HepG2 (cell line): ENCODE measurements at regions not wholly inside any gene's neighbourhood (a gene's known extent, or its start where the extent isn't known, plus 50 kb on each side); places are given as distances from the start of the nearest gene placed in this dataset.

Source experiments
- ATAC-seq: fragments of 200-7000 bp; cut with Tn5 transposase; 3 replicates; pipeline ENCODE4 v1.9.1; 2020; ENCODE audit warnings: mild to moderate bottlenecking, moderate library complexity
- BruUV-seq: library from RNA; stranded (reverse); fragments of 400-500 nt; replicated peaks from 2 replicates; lab custom pipeline; 2021; lab: Mats Ljungman, UMichigan
- CTCF ChIA-PET: fragments of 300-600 bp; formaldehyde crosslinking; extraction: SDS; loops from one replicate; lab custom pipeline; 2021; ENCODE audit warnings: low total read pairs, inconsistent platforms, low intra/inter-chr PET ratio; lab: Yijun Ruan, JAX
- POLR2A ChIA-PET: fragments of 350-600 bp; sonication (Branson Sonifier 250); formaldehyde crosslinking; loops from one replicate; lab custom pipeline; 2020; ENCODE audit warnings: antibody characterized with exemption, inconsistent platforms; lab: Yijun Ruan, JAX
- DNase-seq: peaks from one replicate; pipeline ENCODE4 v3.0.0-alpha.2; 2015; ENCODE audit warnings: low spot score
- FAIRE-seq: peaks from 3 replicates; lab custom pipeline; 2011; peaks lifted over from hg19 to GRCh38; lab: Jason Lieb, UNC
- H2AFZ ChIP-seq: one replicate; pipeline ENCODE4 v1.6.1; 2011; ENCODE audit warnings: low read length, inconsistent platforms
- H3K27ac ChIP-seq: fragments of 300-600 bp; 3 replicates; pipeline ENCODE4 v1.8.0; 2011; ENCODE audit warnings: mixed run types, mild to moderate bottlenecking, mixed read lengths, low read length, inconsistent platforms; ENCODE audit not compliant: insufficient read depth; ENCODE audit errors: extremely low read length
- H3K27me3 ChIP-seq, 2 experiments: fragments of 200-600 bp in 1 of 2; 2 replicates in 1 of 2; 3 replicates in 1 of 2; pipeline versions ENCODE4 v1.6.0 to v1.8.0; 2011; ENCODE audit warnings: low read length in 2 of 2, mild to moderate bottlenecking in 2 of 2, moderate library complexity in 2 of 2, inconsistent platforms in 1 of 2; ENCODE audit not compliant: insufficient read depth in 2 of 2, control insufficient read depth in 1 of 2
- H3K36me3 ChIP-seq, 2 experiments: fragments of 200-600 bp in 1 of 2; replicated peaks in 1 of 2; 2 replicates in 1 of 2; 3 replicates in 1 of 2; pipeline versions ENCODE4 v1.5.1 to v1.8.0; 2011; ENCODE audit warnings: low read length in 2 of 2, inconsistent platforms in 1 of 2; ENCODE audit not compliant: insufficient read depth in 2 of 2, control insufficient read depth in 1 of 2
- H3K4me1 ChIP-seq: 2 replicates; pipeline ENCODE4 v1.5.1; 2012; ENCODE audit warnings: low read length, inconsistent platforms; ENCODE audit not compliant: insufficient read depth
- H3K4me2 ChIP-seq: 2 replicates; pipeline ENCODE4 v1.6.0; 2011; ENCODE audit warnings: low read depth, low read length, inconsistent platforms
- H3K4me3 ChIP-seq, 3 experiments: fragments of 200-600 bp in 1 of 3; sonication (generic), shearing (Covaris generic) in 1 of 3; replicated peaks in 1 of 3; 2 replicates each; pipeline ENCODE4 v1.5.1; 2011 to 2016; ENCODE audit warnings: low read length in 3 of 3, inconsistent platforms in 2 of 3, low read depth in 2 of 3, mild to moderate bottlenecking in 2 of 3, control low read depth in 1 of 3, mixed read lengths in 1 of 3; ENCODE audit not compliant: insufficient read depth in 1 of 3
- H3K79me2 ChIP-seq: one replicate; pipeline ENCODE4 v1.6.1; 2011; ENCODE audit warnings: low read length, inconsistent platforms; ENCODE audit not compliant: insufficient read depth
- H3K9ac ChIP-seq: 2 replicates; pipeline ENCODE4 v1.6.0; 2011; ENCODE audit warnings: mild to moderate bottlenecking, low read depth, low read length, inconsistent platforms; ENCODE audit not compliant: insufficient read depth
- H3K9me3 ChIP-seq: 2 replicates; pipeline ENCODE4 v1.5.1; 2012; ENCODE audit warnings: mild to moderate bottlenecking, low read length
- H4K20me1 ChIP-seq: 2 replicates; pipeline ENCODE4 v1.6.0; 2011; ENCODE audit warnings: inconsistent platforms, mild to moderate bottlenecking, low read length, moderate library complexity; ENCODE audit not compliant: insufficient read depth
- CBFB ChIP-seq: sonication (generic); formaldehyde crosslinking; IDR thresholded peaks from 2 replicates; pipeline ENCODE4 v1.4.0; 2020; ENCODE audit warnings: missing genetic modification reagents
- DNMT1 ChIP-seq: sonication (generic); formaldehyde crosslinking; IDR thresholded peaks from 2 replicates; pipeline ENCODE4 v1.5.1; 2020; ENCODE audit warnings: mild to moderate bottlenecking, missing genetic modification reagents
- ETV6 ChIP-seq: sonication (generic); formaldehyde crosslinking; conservative IDR thresholded peaks from 2 replicates; pipeline ENCODE4 v1.4.0; 2020; ENCODE audit warnings: missing genetic modification reagents
- GFI1 ChIP-seq: sonication (generic); formaldehyde crosslinking; IDR thresholded peaks from 2 replicates; pipeline ENCODE4 v1.5.0; 2020; ENCODE audit warnings: missing genetic modification reagents, mild to moderate bottlenecking, borderline replicate concordance
- GTF3A ChIP-seq: sonication (generic); formaldehyde crosslinking; conservative IDR thresholded peaks from 2 replicates; pipeline ENCODE4 v1.4.0; 2020; ENCODE audit warnings: mild to moderate bottlenecking, missing genetic modification reagents
- HES4 ChIP-seq: sonication (generic); formaldehyde crosslinking; IDR thresholded peaks from 2 replicates; pipeline ENCODE4 v1.9.0; 2021; ENCODE audit warnings: mild to moderate bottlenecking, missing genetic modification reagents, borderline replicate concordance
- HNF1B ChIP-seq: sonication (generic); formaldehyde crosslinking; IDR thresholded peaks from 2 replicates; pipeline ENCODE4 v1.5.1; 2020; ENCODE audit warnings: mild to moderate bottlenecking, moderate library complexity, missing genetic modification reagents
- HOXA7 ChIP-seq: sonication (generic); formaldehyde crosslinking; IDR thresholded peaks from 2 replicates; pipeline ENCODE4 v1.8.1; 2022; ENCODE audit warnings: mild to moderate bottlenecking, missing genetic modification reagents, moderate library complexity
- NR1H2 ChIP-seq: sonication (generic); formaldehyde crosslinking; IDR thresholded peaks from 2 replicates; pipeline ENCODE4 v1.8.1; 2022; ENCODE audit warnings: low read depth, missing genetic modification reagents, borderline replicate concordance
- NR3C1 ChIP-seq: sonication (generic); formaldehyde crosslinking; IDR thresholded peaks from 2 replicates; pipeline ENCODE4 v1.4.0; 2020; ENCODE audit warnings: missing genetic modification reagents
- POLR2G ChIP-seq: fragments of 200-400 bp; formaldehyde crosslinking; IDR thresholded peaks from 2 replicates; pipeline ENCODE4 v1.6.1; 2018; ENCODE audit warnings: mild to moderate bottlenecking, low read depth, low read length, moderate library complexity
- RARA ChIP-seq: IDR thresholded peaks from 2 replicates; pipeline ENCODE4 v1.6.1; 2016; ENCODE audit warnings: missing genetic modification reagents, missing compliant biosample characterization
- RNF219 ChIP-seq: sonication (generic); formaldehyde crosslinking; IDR thresholded peaks from 2 replicates; pipeline ENCODE4 v1.5.0; 2020; ENCODE audit warnings: mild to moderate bottlenecking, missing genetic modification reagents
- ZFP36 ChIP-seq: fragments of 150-350 bp; IDR thresholded peaks from 2 replicates; pipeline ENCODE4 v1.6.1; 2018; ENCODE audit warnings: borderline replicate concordance, low read length, low read depth; ENCODE audit not compliant: partially characterized antibody
- ZNF549 ChIP-seq: sonication (generic); formaldehyde crosslinking; IDR thresholded peaks from 2 replicates; pipeline ENCODE4 v1.5.0; 2020; ENCODE audit warnings: missing genetic modification reagents
- ZNF704 ChIP-seq: sonication (generic); formaldehyde crosslinking; IDR thresholded peaks from 2 replicates; pipeline ENCODE4 v1.8.1; 2023; ENCODE audit warnings: mild to moderate bottlenecking, inconsistent platforms, moderate library complexity, missing genetic modification reagents, borderline replicate concordance
- ZNF749 ChIP-seq: sonication (generic); formaldehyde crosslinking; IDR thresholded peaks from 2 replicates; pipeline ENCODE4 v1.8.0; 2022; ENCODE audit warnings: mild to moderate bottlenecking, missing genetic modification reagents, moderate library complexity, borderline replicate concordance
- WGBS: methylation state at CpG from one replicate; pipeline ENCODE4 v1.1.6; 2017; ENCODE audit warnings: low lambda C conversion rate; 5-methylcytosine and 5-hydroxymethylcytosine counted together
- in situ Hi-C: cut with HindIII; loops from 2 replicates; pipeline ENCODE4 v1.10.0; 2017; ENCODE audit warnings: low pct_unique_long_range_greater_than_20kb; ENCODE audit not compliant: extremely low pct_ligation_motif_present
- intact Hi-C: fragments of 100-400 bp; cut with micrococcal nuclease; formaldehyde crosslinking; loops from one replicate; pipeline ENCODE4 v1.10.0; 2022; ENCODE audit not compliant: unreplicated experiment

- no peaks in the 10 kb centered on the region for H3K4me1 ChIP-seq
- H3K27ac ChIP-seq: no peak overlapping the region
- no peaks in the 10 kb centered on the region for H4K20me1 ChIP-seq
- H3K4me3 ChIP-seq: no peak overlapping the region
- intact Hi-C loops: no loop called here
- no peak overlapping the region for H3K4me2 ChIP-seq
- no peaks in the 10 kb centered on the region for H3K36me3 ChIP-seq
- no peak for ATAC-seq
- in situ Hi-C loops: no loop called here
- FAIRE-seq: no peak
- H3K79me2 ChIP-seq: no peaks in the 10 kb centered on the region
- ChIA-PET CTCF (no interaction called here), POLR2A (no interaction called here)
- no peak overlapping the region for H3K9ac ChIP-seq
- H3K27me3 ChIP-seq: no peaks in the 10 kb centered on the region
- no peaks in the 10 kb centered on the region for H3K9me3 ChIP-seq
- no peak overlapping the region for H2AFZ ChIP-seq
- no TSS peak for BruUV-seq
- DNase-seq: no peak
- 6% methylated on average over 12 of the region's 12 CpGs for WGBS
- TF ChIP-seq ZFP36 (no peak), GFI1 (CRISPR knock-in tag) (no peak), RARA (CRISPR knock-in tag) (no peak), NR1H2 (no peak), RNF219 (CRISPR knock-in tag) (no peak), ZNF704 (CRISPR knock-in tag) (no peak), HES4 (CRISPR knock-in tag) (no peak), GTF3A (no peak), HOXA7 (CRISPR knock-in tag) (no peak), HNF1B (CRISPR knock-in tag) (no peak), DNMT1 (no peak), ZNF549 (no peak), CBFB (CRISPR knock-in tag) (no peak), ZNF749 (CRISPR knock-in tag) (no peak), POLR2G (no peak), NR3C1 (no peak), ETV6 (no peak)
These were observed 526.9 kb downstream of the BNC2 start for GRCh38 chr9:16343249-16344237.
